ENCODE measurements at regions not wholly inside any gene's neighbourhood (a gene's known extent, or its start where the extent isn't known, plus 50 kb on each side); places are given as distances from the start of the nearest gene placed in this dataset.

DNA sequence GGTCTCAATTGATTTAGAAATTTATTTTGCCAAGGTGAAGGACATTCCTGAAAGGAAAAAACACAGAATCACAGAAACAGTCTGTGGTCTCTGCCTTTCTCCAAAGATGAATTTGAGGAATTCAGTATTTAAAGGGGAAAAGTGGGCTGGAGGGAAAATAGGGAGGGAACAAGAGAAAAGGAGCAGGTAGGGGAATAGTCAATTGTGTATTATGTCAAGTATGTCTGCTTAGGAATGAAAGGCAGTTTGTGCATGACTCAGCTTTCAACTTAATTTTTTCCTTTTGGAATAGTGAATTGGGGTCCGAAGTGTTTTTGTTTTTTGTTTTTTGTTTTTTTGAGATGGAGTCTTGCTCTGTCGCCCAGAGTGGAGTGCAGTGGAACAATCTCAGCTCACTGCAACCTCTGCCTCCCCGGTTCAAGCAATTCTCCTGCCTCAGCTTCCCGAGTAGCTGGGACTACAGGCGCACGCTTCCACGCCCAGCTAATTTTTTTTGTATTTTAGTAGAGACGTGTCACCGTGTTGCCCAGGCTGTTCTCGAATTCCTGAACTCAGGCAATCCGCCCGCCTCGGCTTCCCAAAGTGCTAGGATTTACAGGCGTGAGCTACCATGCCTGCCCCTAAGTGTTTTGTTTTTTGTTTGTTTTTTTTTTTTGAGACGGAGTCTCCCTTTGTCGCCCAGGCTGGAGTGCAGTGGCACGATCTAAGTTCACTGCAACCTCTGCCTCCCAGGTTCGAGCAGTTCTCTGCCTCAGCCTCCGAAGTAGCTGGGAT lies 74.1 kb upstream of the MAP4 start:
- H3K27ac ChIP-seq (ENCODE audit: low read depth in 1 of 2, low read length in 2 of 2): no peak overlapping the region
- peaks cover 0 to 16% (median 14%) of the 10 kb centered on the region in 4 donors for H3K4me1 ChIP-seq (ENCODE audit: control insufficient read depth in 4 of 4, insufficient read depth in 4 of 4, low read length in 3 of 4)
- no peak overlapping the region for H3K9ac ChIP-seq (ENCODE audit: low read depth in 1 of 2, low read length in 2 of 2)
- H3K4me3 ChIP-seq (ENCODE audit: low read depth in 1 of 3, low read length in 3 of 3): no peak overlapping the region
- DNase-seq (ENCODE audit: low spot score): no peak
- no peaks in the 10 kb centered on the region for H3K36me3 ChIP-seq (ENCODE audit: control insufficient read depth in 4 of 4, insufficient read depth in 3 of 4, low read depth in 1 of 4, low read length in 3 of 4)
- H3K9me3 ChIP-seq (ENCODE audit: control insufficient read depth in 4 of 4, low read length in 3 of 4): no peaks in the 10 kb centered on the region
- TF ChIP-seq, protein P1, sequence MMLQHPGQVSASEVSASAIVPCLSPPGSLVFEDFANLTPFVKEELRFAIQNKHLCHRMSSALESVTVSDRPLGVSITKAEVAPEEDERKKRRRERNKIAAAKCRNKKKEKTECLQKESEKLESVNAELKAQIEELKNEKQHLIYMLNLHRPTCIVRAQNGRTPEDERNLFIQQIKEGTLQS (IDR thresholded peaks at IDR 0.05): no peak
- TF ChIP-seq YY1 (IDR thresholded peaks at IDR 0.05): no peak
- TF ChIP-seq SP1 (IDR thresholded peaks at IDR 0.05): no peak
- TF ChIP-seq RAD21 (IDR thresholded peaks at IDR 0.05): no peak
- TF ChIP-seq TAF1 (conservative IDR thresholded peaks at IDR 0.05): no peak
- TF ChIP-seq JUND (IDR thresholded peaks at IDR 0.05): no peak
- TF ChIP-seq, protein P2, sequence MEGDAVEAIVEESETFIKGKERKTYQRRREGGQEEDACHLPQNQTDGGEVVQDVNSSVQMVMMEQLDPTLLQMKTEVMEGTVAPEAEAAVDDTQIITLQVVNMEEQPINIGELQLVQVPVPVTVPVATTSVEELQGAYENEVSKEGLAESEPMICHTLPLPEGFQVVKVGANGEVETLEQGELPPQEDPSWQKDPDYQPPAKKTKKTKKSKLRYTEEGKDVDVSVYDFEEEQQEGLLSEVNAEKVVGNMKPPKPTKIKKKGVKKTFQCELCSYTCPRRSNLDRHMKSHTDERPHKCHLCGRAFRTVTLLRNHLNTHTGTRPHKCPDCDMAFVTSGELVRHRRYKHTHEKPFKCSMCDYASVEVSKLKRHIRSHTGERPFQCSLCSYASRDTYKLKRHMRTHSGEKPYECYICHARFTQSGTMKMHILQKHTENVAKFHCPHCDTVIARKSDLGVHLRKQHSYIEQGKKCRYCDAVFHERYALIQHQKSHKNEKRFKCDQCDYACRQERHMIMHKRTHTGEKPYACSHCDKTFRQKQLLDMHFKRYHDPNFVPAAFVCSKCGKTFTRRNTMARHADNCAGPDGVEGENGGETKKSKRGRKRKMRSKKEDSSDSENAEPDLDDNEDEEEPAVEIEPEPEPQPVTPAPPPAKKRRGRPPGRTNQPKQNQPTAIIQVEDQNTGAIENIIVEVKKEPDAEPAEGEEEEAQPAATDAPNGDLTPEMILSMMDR (IDR thresholded peaks at IDR 0.05; ENCODE audit: low read depth, low read length, missing input control): no peak
- TF ChIP-seq NR2F2 (IDR thresholded peaks at IDR 0.05): no peak
- no peak for TF ChIP-seq FOXA1 (IDR thresholded peaks at IDR 0.05)
- no peak for TF ChIP-seq EGR1 (IDR thresholded peaks at IDR 0.05; ENCODE audit: low read depth in 2 of 2)
- H3K27me3 ChIP-seq (ENCODE audit: control insufficient read depth in 4 of 4, insufficient read depth in 4 of 4, low read length in 3 of 4): no peaks in the 10 kb centered on the region
- 96% methylated on average over 19 of the region's 19 CpGs for WGBS

DNA sequence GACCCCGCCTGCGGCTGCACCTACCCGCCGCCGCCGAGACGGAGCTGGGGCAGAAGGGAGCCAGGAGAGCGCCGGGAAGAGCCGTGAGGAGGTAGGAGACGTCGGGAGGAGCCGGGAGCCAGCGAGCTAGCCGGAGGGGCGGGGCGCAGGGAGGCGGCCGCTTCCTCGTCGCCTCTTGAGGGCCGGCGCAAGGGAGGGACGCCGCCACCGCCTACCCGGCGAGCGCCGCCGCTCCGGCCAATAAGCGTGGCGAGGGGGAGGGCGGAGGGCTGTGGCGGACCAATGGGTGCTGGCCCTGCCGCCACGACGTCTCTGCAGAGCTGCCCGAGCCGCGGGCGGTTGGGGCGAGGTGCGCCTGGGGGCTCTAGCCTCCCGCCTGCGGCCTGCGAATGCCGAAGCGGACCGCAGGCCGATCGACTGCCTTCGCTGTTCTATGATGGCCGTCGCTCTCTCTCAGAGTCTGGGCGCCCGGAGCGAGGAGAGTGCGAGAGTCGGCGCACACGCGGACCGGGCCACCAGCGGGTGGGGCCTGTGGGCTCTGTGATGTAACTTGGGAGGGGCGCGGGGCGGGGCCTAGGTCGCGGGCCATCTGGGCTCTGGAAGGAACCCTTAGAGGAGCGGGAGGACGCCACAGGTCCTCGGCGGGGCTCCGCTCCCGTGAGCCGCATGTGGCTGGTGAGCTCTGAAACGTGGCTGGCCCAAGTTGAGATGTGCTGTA lies 72.7 kb upstream of the MAP4 start:
- under 1% methylated on average over 79 of the region's 79 CpGs for WGBS

More for the DNA sequence above, 72.7 kb upstream of the MAP4 start:
- Histone ChIP-seq H3K9me3 (ENCODE audit: control insufficient read depth in 4 of 4, low read length in 3 of 4) (no peaks in the 10 kb centered on the region), H3K27me3 (ENCODE audit: control insufficient read depth in 4 of 4, insufficient read depth in 4 of 4, low read length in 3 of 4) (no peaks in the 10 kb centered on the region), H3K27ac (ENCODE audit: low read depth in 1 of 2, low read length in 2 of 2) (peak overlapping the region; percentile 88 to 96), H3K4me1 (ENCODE audit: control insufficient read depth in 4 of 4, insufficient read depth in 4 of 4, low read length in 3 of 4) (peaks cover 2 to 16% (median 14%) of the 10 kb centered on the region in 4 donors), H3K4me3 (ENCODE audit: low read depth in 1 of 3, low read length in 3 of 3) (peak overlapping the region; percentile 68 to 98 (median 90)), H3K9ac (ENCODE audit: low read depth in 1 of 2, low read length in 2 of 2) (peak overlapping the region; percentile 50 to 74), H3K36me3 (ENCODE audit: control insufficient read depth in 4 of 4, insufficient read depth in 3 of 4, low read depth in 1 of 4, low read length in 3 of 4) (peaks cover 0 to 2% (median 0%) of the 10 kb centered on the region in 4 donors)
- peak; percentile 97 for DNase-seq (ENCODE audit: low spot score)
- TF ChIP-seq FOXA1 (IDR thresholded peaks at IDR 0.05) (no peak), NR2F2 (IDR thresholded peaks at IDR 0.05) (no peak), GABPA (IDR thresholded peaks at IDR 0.05 in 1 of 2, conservative IDR thresholded peaks at IDR 0.05 in 1 of 2) (no peak), RAD21 (IDR thresholded peaks at IDR 0.05) (peak in 1 of 2 donors; percentile 30), HNF4A (conservative IDR thresholded peaks at IDR 0.05) (peak in 1 of 2 donors; percentile 18), EGR1 (IDR thresholded peaks at IDR 0.05; ENCODE audit: low read depth in 2 of 2) (no peak), TAF1 (conservative IDR thresholded peaks at IDR 0.05) (no peak), YY1 (IDR thresholded peaks at IDR 0.05) (peak; percentile 80), SP1 (IDR thresholded peaks at IDR 0.05) (peak; percentile 81), RXRA (IDR thresholded peaks at IDR 0.05) (no peak), JUND (IDR thresholded peaks at IDR 0.05) (no peak), FOXA2 (IDR thresholded peaks at IDR 0.05) (no peak), HNF4G (IDR thresholded peaks at IDR 0.05) (no peak)
- TF ChIP-seq, protein P3, sequence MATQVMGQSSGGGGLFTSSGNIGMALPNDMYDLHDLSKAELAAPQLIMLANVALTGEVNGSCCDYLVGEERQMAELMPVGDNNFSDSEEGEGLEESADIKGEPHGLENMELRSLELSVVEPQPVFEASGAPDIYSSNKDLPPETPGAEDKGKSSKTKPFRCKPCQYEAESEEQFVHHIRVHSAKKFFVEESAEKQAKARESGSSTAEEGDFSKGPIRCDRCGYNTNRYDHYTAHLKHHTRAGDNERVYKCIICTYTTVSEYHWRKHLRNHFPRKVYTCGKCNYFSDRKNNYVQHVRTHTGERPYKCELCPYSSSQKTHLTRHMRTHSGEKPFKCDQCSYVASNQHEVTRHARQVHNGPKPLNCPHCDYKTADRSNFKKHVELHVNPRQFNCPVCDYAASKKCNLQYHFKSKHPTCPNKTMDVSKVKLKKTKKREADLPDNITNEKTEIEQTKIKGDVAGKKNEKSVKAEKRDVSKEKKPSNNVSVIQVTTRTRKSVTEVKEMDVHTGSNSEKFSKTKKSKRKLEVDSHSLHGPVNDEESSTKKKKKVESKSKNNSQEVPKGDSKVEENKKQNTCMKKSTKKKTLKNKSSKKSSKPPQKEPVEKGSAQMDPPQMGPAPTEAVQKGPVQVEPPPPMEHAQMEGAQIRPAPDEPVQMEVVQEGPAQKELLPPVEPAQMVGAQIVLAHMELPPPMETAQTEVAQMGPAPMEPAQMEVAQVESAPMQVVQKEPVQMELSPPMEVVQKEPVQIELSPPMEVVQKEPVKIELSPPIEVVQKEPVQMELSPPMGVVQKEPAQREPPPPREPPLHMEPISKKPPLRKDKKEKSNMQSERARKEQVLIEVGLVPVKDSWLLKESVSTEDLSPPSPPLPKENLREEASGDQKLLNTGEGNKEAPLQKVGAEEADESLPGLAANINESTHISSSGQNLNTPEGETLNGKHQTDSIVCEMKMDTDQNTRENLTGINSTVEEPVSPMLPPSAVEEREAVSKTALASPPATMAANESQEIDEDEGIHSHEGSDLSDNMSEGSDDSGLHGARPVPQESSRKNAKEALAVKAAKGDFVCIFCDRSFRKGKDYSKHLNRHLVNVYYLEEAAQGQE (IDR thresholded peaks at IDR 0.05): peak; percentile 17
- TF ChIP-seq, protein P2 (IDR thresholded peaks at IDR 0.05; ENCODE audit: low read depth, low read length, missing input control): no peak
- TF ChIP-seq, protein P1 (IDR thresholded peaks at IDR 0.05): no peak
- TF ChIP-seq, protein P4, sequence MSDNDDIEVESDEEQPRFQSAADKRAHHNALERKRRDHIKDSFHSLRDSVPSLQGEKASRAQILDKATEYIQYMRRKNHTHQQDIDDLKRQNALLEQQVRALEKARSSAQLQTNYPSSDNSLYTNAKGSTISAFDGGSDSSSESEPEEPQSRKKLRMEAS (IDR thresholded peaks at IDR 0.05): peak; percentile 29
- TF ChIP-seq, protein P5, sequence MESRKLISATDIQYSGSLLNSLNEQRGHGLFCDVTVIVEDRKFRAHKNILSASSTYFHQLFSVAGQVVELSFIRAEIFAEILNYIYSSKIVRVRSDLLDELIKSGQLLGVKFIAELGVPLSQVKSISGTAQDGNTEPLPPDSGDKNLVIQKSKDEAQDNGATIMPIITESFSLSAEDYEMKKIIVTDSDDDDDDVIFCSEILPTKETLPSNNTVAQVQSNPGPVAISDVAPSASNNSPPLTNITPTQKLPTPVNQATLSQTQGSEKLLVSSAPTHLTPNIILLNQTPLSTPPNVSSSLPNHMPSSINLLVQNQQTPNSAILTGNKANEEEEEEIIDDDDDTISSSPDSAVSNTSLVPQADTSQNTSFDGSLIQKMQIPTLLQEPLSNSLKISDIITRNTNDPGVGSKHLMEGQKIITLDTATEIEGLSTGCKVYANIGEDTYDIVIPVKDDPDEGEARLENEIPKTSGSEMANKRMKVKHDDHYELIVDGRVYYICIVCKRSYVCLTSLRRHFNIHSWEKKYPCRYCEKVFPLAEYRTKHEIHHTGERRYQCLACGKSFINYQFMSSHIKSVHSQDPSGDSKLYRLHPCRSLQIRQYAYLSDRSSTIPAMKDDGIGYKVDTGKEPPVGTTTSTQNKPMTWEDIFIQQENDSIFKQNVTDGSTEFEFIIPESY (IDR thresholded peaks at IDR 0.05): no peak
